Stimulated activated CD8-positive, alpha-beta memory T cell treated with anti-CD3 and anti-CD28 coated beads, Interleukin-15, amount 100 ng/mL, for 48 hours (primary cell): ENCODE measurements at regions not wholly inside any gene's neighbourhood (a gene's known extent, or its start where the extent isn't known, plus 50 kb on each side); places are given as distances from the start of the nearest gene placed in this dataset.

Source experiments
- DNase-seq, 2 donors: peaks; one replicate each; pipeline ENCODE4 v3.0.0-alpha.2; 2020; ENCODE audit warnings: low read depth in 2 of 2

GRCh38 chr6:98711380-98711779, 123.0 kb upstream of the POU3F2 start:
- no peak for DNase-seq

- no peak for DNase-seq
Observed at GRCh38 chr6:98716341-98716740, 118.0 kb upstream of the POU3F2 start.

- DNase-seq: no peak
Observed at GRCh38 chr6:98717322-98717877, 117.0 kb upstream of the POU3F2 start.

GRCh38 chr6:98717988-98718387, 116.4 kb upstream of the POU3F2 start:
- no peak for DNase-seq

- DNase-seq: no peak
Observed at GRCh38 chr6:98724537-98724936, 109.8 kb upstream of the POU3F2 start.

- DNase-seq: no peak
Observed at GRCh38 chr6:98747273-98747672, 87.1 kb upstream of the POU3F2 start.

- no peak for DNase-seq
Observed at GRCh38 chr6:98747960-98748359, 86.4 kb upstream of the POU3F2 start.

- DNase-seq: no peak
Observed at GRCh38 chr6:98759459-98759858, 74.9 kb upstream of the POU3F2 start.

GRCh38 chr6:98764373-98764911, 69.9 kb upstream of the POU3F2 start:
- DNase-seq: no peak

GRCh38 chr6:98769546-98769945, 64.8 kb upstream of the POU3F2 start:
- no peak for DNase-seq

GRCh38 chr6:98775205-98775604, 59.2 kb upstream of the POU3F2 start:
- no peak for DNase-seq

- DNase-seq: no peak
Observed at GRCh38 chr6:98777762-98778161, 56.6 kb upstream of the POU3F2 start.

- DNase-seq: no peak
Observed at GRCh38 chr6:98779618-98780017, 54.8 kb upstream of the POU3F2 start.

GRCh38 chr6:98782772-98783171, 51.6 kb upstream of the POU3F2 start:
- DNase-seq: no peak

GRCh38 chr6:98783578-98783977, 50.8 kb upstream of the POU3F2 start:
- DNase-seq: no peak
